GM23338 (cell line): ENCODE measurements at regions not wholly inside any gene's neighbourhood (a gene's known extent, or its start where the extent isn't known, plus 50 kb on each side); places are given as distances from the start of the nearest gene placed in this dataset.

Experiments used
- ATAC-seq: fragments of 200-7000 bp; cut with Tn5 transposase; 3 replicates; pipeline ENCODE4 v1.9.1; 2020
- DNase-seq: peaks from one replicate; pipeline ENCODE4 v3.0.0-alpha.2; 2015; ENCODE audit warnings: low spot score
- H2AFZ ChIP-seq: fragments of 200-600 bp; sonication (generic); 2 replicates; pipeline ENCODE4 v1.8.0; 2016; ENCODE audit warnings: antibody characterized with exemption, mild to moderate bottlenecking, moderate library complexity
- H3F3A ChIP-seq: fragments of 200-600 bp; sonication (generic); replicated peaks from 2 replicates; pipeline ENCODE4 v1.8.0; 2017; ENCODE audit warnings: antibody characterized with exemption, mixed run types, low read depth
- H3K27ac ChIP-seq: fragments of 200-600 bp; sonication (generic); 2 replicates; pipeline ENCODE4 v1.6.1; 2016; ENCODE audit warnings: low read depth
- H3K27me3 ChIP-seq: fragments of 200-600 bp; sonication (generic); 2 replicates; pipeline ENCODE4 v1.8.0; 2016; ENCODE audit warnings: mild to moderate bottlenecking, mixed run types, moderate library complexity; ENCODE audit not compliant: insufficient read depth
- H3K36me3 ChIP-seq: fragments of 200-600 bp; sonication (generic); 2 replicates; pipeline ENCODE4 v1.8.0; 2016; ENCODE audit warnings: mild to moderate bottlenecking; ENCODE audit not compliant: insufficient read depth
- H3K4me1 ChIP-seq: fragments of 200-600 bp; sonication (generic); 2 replicates; pipeline ENCODE4 v1.8.0; 2016; ENCODE audit warnings: mild to moderate bottlenecking, moderate library complexity; ENCODE audit not compliant: insufficient read depth
- H3K4me2 ChIP-seq: fragments of 200-600 bp; sonication (generic); 2 replicates; pipeline ENCODE4 v1.7.1; 2017; ENCODE audit warnings: mixed run types
- H3K4me3 ChIP-seq: fragments of 200-600 bp; sonication (generic); 2 replicates; pipeline ENCODE4 v1.6.1; 2016; ENCODE audit warnings: mixed run types
- H3K79me2 ChIP-seq: fragments of 200-600 bp; sonication (generic); replicated peaks from 2 replicates; pipeline ENCODE4 v1.8.0; 2017; ENCODE audit warnings: mild to moderate bottlenecking; ENCODE audit not compliant: insufficient read depth
- H3K9me2 ChIP-seq: fragments of 200-600 bp; sonication (generic); 2 replicates; pipeline ENCODE4 v1.8.0; 2017; ENCODE audit not compliant: insufficient read depth
- H4K20me1 ChIP-seq: fragments of 200-600 bp; sonication (generic); replicated peaks from 2 replicates; pipeline ENCODE4 v1.8.0; 2017; ENCODE audit warnings: mild to moderate bottlenecking; ENCODE audit not compliant: insufficient read depth
- H3K27ac Mint-ChIP-seq: 2 replicates; pipeline ENCODE4 v1.8.0; 2020; ENCODE audit warnings: inconsistent platforms, mild to moderate bottlenecking, moderate library complexity, mixed read lengths
- H3K27me3 Mint-ChIP-seq: 3 replicates; pipeline ENCODE4 v1.8.0; 2022; ENCODE audit warnings: low read depth, mild to moderate bottlenecking, moderate library complexity, mixed read lengths, inconsistent platforms; ENCODE audit not compliant: insufficient read depth, poor library complexity
- H3K36me3 Mint-ChIP-seq: 3 replicates; pipeline ENCODE4 v1.8.0; 2021; ENCODE audit warnings: low read depth, mild to moderate bottlenecking, inconsistent platforms, moderate library complexity, mixed read lengths
- H3K4me1 Mint-ChIP-seq: 3 replicates; pipeline ENCODE4 v1.8.0; 2020; ENCODE audit warnings: mild to moderate bottlenecking, inconsistent platforms, mixed read lengths
- H3K4me3 Mint-ChIP-seq: 3 replicates; pipeline ENCODE4 v1.8.0; 2021; ENCODE audit warnings: moderate library complexity, mild to moderate bottlenecking, inconsistent platforms, mixed read lengths
- H3K9me3 Mint-ChIP-seq: 3 replicates; pipeline ENCODE4 v1.8.0; 2020; ENCODE audit warnings: moderate library complexity, mild to moderate bottlenecking, inconsistent platforms, mixed read lengths
- EZH2phosphoT487 ChIP-seq: fragments of 200-600 bp; sonication (generic); IDR thresholded peaks from one replicate; pipeline ENCODE4 v1.8.1; 2018; ENCODE audit warnings: antibody characterized with exemption; ENCODE audit not compliant: unreplicated experiment
- STAT1 ChIP-seq: IDR thresholded peaks from one replicate; pipeline ENCODE4 v1.6.1; 2016; ENCODE audit warnings: antibody characterized with exemption; ENCODE audit not compliant: unreplicated experiment
- ZNF114 ChIP-seq: fragments of 250-450 bp; sonication (Bioruptor Pico); IDR thresholded peaks from 2 replicates; pipeline ENCODE4 v1.5.0; 2020; ENCODE audit warnings: mild to moderate bottlenecking, moderate library complexity
- ZNF462 ChIP-seq: fragments of 250-450 bp; sonication (Bioruptor Pico); IDR thresholded peaks from 2 replicates; pipeline ENCODE4 v1.5.0; 2020; ENCODE audit warnings: mild to moderate bottlenecking, moderate library complexity

- Histone ChIP-seq H3K9me2 (no peaks in the 10 kb centered on the region), H3K4me2 (no peak overlapping the region), H4K20me1 (no peaks in the 10 kb centered on the region), H3K27ac (no peak overlapping the region), H3K27me3 (no peaks in the 10 kb centered on the region), H3K4me3 (no peak overlapping the region), H3F3A (no peaks in the 10 kb centered on the region), H2AFZ (no peak overlapping the region), H3K36me3 (no peaks in the 10 kb centered on the region), H3K4me1 (peaks cover 42% of the 10 kb centered on the region), H3K79me2 (no peaks in the 10 kb centered on the region)
- Mint-ChIP-seq H3K27ac (peak overlapping the region; percentile 46; the same call in 1 of the 2 replicates), H3K9me3 (peaks cover 2% of the 10 kb centered on the region; the same call in 2 of the 3 replicates), H3K4me1 (peaks cover 36% of the 10 kb centered on the region), H3K27me3 (peaks cover 2% of the 10 kb centered on the region), H3K4me3 (no peak overlapping the region), H3K36me3 (peaks cover 7% of the 10 kb centered on the region; the same call in 2 of the 3 replicates)
- TF ChIP-seq ZNF114 = no peak
- ATAC-seq (peak; percentile 21; the same call in 1 of the 3 replicates), DNase-seq (no peak)
Observed at GRCh38 chr16:62955033-62955349, 918.8 kb upstream of the CDH8 start.

- Mint-ChIP-seq H3K36me3 (peaks cover 7% of the 10 kb centered on the region; the same call in 2 of the 3 replicates), H3K4me3 (no peak overlapping the region), H3K9me3 (peaks cover 2% of the 10 kb centered on the region; the same call in 2 of the 3 replicates), H3K27ac (peak overlapping the region; percentile 46), H3K27me3 (peaks cover 2% of the 10 kb centered on the region), H3K4me1 (peaks cover 39% of the 10 kb centered on the region)
- Histone ChIP-seq H3K79me2 (no peaks in the 10 kb centered on the region), H3K27me3 (no peaks in the 10 kb centered on the region), H3K9me2 (0 out of 2 replicates have a peak, but pooled peaks cover 3% of the 10 kb centered on the region), H4K20me1 (no peaks in the 10 kb centered on the region), H3K4me2 (no peak overlapping the region; the same call in 1 of the 2 replicates), H3K27ac (peak overlapping the region; percentile 36; the same call in 1 of the 2 replicates), H3F3A (no peaks in the 10 kb centered on the region), H2AFZ (no peak overlapping the region), H3K4me3 (no peak overlapping the region), H3K4me1 (peaks cover 48% of the 10 kb centered on the region), H3K36me3 (no peaks in the 10 kb centered on the region)
- no peak for TF ChIP-seq EZH2phosphoT487
- TF ChIP-seq ZNF462 (CRISPR knock-in tag) = peak; percentile 37; the same call in 1 of the 2 replicates
- TF ChIP-seq STAT1 = no peak
- peak; percentile 86 for ATAC-seq
- peak; percentile 39 for DNase-seq
Observed at GRCh38 chr16:62954144-62955032, 918.1 kb upstream of the CDH8 start.
